NCI-H128 (cell line): ENCODE measurements at regions not wholly inside any gene's neighbourhood (a gene's known extent, or its start where the extent isn't known, plus 50 kb on each side); places are given as distances from the start of the nearest gene placed in this dataset.

ENCODE experiments used
- DNase-seq: peaks from one replicate; lab custom pipeline; 2025; ENCODE audit not compliant: unreplicated experiment; lab: John Stamatoyannopoulos, UW

- no peak for DNase-seq
These were observed 173.0 kb upstream of the ECI2 start for GRCh38 chr6:4308364-4308763.

- DNase-seq = no peak
These were observed 169.6 kb upstream of the ECI2 start for GRCh38 chr6:4304927-4305455.

- no peak for DNase-seq
These were observed 168.3 kb upstream of the ECI2 start for GRCh38 chr6:4303638-4304037.

GRCh38 chr6:4302524-4302923 is 167.1 kb upstream of the ECI2 start:
- DNase-seq = no peak

- no peak for DNase-seq
These were observed 166.5 kb upstream of the ECI2 start for GRCh38 chr6:4301871-4302270.

- no peak for DNase-seq
These were observed 165.5 kb upstream of the ECI2 start for GRCh38 chr6:4300917-4301316.

GRCh38 chr6:4299476-4299875 is 164.1 kb upstream of the ECI2 start:
- no peak for DNase-seq

- no peak for DNase-seq
These were observed 162.0 kb upstream of the ECI2 start for GRCh38 chr6:4297348-4297747.

- no peak for DNase-seq
These were observed 161.2 kb upstream of the ECI2 start for GRCh38 chr6:4296552-4296951.

- no peak for DNase-seq
These were observed 160.4 kb upstream of the ECI2 start for GRCh38 chr6:4295783-4296155.

- no peak for DNase-seq
These were observed 159.8 kb upstream of the ECI2 start for GRCh38 chr6:4295058-4295782.

GRCh38 chr6:4294636-4295035 is 159.3 kb upstream of the ECI2 start:
- no peak for DNase-seq

- DNase-seq = no peak
These were observed 156.4 kb upstream of the ECI2 start for GRCh38 chr6:4291453-4292403.

GRCh38 chr6:4289770-4290320 is 154.5 kb upstream of the ECI2 start:
- DNase-seq = no peak

GRCh38 chr6:4287811-4288244 is 152.5 kb upstream of the ECI2 start:
- no peak for DNase-seq

GRCh38 chr6:4287372-4287771 is 152.0 kb upstream of the ECI2 start:
- no peak for DNase-seq

GRCh38 chr6:4282926-4283325 is 147.6 kb upstream of the ECI2 start:
- no peak for DNase-seq

- DNase-seq = peak; percentile 66
These were observed 146.2 kb upstream of the ECI2 start for GRCh38 chr6:4281341-4282293.

GRCh38 chr6:4280707-4281106 is 145.3 kb upstream of the ECI2 start:
- DNase-seq = no peak

- no peak for DNase-seq
These were observed 144.7 kb upstream of the ECI2 start for GRCh38 chr6:4280031-4280430.
